Ascending aorta (tissue), 2 donors: ENCODE measurements at regions not wholly inside any gene's neighbourhood (a gene's known extent, or its start where the extent isn't known, plus 50 kb on each side); places are given as distances from the start of the nearest gene placed in this dataset.

Experiments used
- DNase-seq, 2 donors: peaks; one replicate each; pipeline ENCODE4 v3.0.0-alpha.2; 2019; ENCODE audit warnings: low spot score in 2 of 2
- H3K27ac ChIP-seq, 2 donors: fragments of 200-600 bp; sonication (generic); one replicate each; pipeline ENCODE4 v1.5.1; 2016 to 2017; ENCODE audit warnings: mild to moderate bottlenecking in 1 of 2
- H3K27me3 ChIP-seq: fragments of 200-600 bp; sonication (generic); one replicate; pipeline ENCODE4 v1.5.1; 2017
- H3K36me3 ChIP-seq, 2 donors: fragments of 200-600 bp; sonication (generic); one replicate each; pipeline ENCODE4 v1.5.1; 2016
- H3K4me1 ChIP-seq, 2 donors: fragments of 200-600 bp; sonication (generic); one replicate each; pipeline ENCODE4 v1.5.1; 2016 to 2017; ENCODE audit warnings: mild to moderate bottlenecking in 1 of 2
- H3K4me3 ChIP-seq, 2 donors: fragments of 200-600 bp; sonication (generic); one replicate each; pipeline ENCODE4 v1.5.1; 2016 to 2017; ENCODE audit warnings: mild to moderate bottlenecking in 1 of 2
- H3K9me3 ChIP-seq, 2 donors: fragments of 200-600 bp; sonication (generic); one replicate each; pipeline ENCODE4 v1.5.1; 2016
- intact Hi-C: fragments of 100-400 bp; cut with DNase I; formaldehyde crosslinking; loops from one replicate; pipeline ENCODE4 v1.15.1; 2023
- TF ChIP-seq, protein P1 (sequence below), 3 experiments: fragments of 200-600 bp in 2 of 3; fragments of 450-650 bp in 1 of 3; sonication (generic) in 2 of 3; IDR thresholded peaks; one replicate each; pipeline ENCODE4 v1.5.1; 2016 to 2019; ENCODE audit warnings: antibody characterized with exemption in 3 of 3, mild to moderate bottlenecking in 1 of 3, moderate library complexity in 1 of 3

DNA sequence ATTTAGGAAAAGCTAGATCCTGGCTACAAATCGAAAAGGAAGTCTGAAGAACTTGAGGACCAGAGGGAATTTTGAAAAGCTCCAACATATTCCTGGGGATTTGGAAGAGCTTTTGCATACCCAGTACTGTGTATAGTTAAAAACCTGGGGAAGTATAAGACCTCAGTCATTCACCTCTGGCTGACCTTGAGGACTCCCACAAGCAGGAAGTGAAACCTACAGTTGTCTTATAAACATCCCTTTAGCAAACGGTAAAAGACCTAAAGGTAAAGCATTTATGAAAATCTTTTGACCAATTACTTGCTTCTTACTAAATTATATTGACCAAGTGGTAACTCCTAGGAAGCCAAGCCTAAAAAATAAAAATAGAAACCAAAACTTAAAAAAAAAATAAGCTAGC is 175.0 kb downstream of the HAO1 start:
- TF ChIP-seq, protein P1, sequence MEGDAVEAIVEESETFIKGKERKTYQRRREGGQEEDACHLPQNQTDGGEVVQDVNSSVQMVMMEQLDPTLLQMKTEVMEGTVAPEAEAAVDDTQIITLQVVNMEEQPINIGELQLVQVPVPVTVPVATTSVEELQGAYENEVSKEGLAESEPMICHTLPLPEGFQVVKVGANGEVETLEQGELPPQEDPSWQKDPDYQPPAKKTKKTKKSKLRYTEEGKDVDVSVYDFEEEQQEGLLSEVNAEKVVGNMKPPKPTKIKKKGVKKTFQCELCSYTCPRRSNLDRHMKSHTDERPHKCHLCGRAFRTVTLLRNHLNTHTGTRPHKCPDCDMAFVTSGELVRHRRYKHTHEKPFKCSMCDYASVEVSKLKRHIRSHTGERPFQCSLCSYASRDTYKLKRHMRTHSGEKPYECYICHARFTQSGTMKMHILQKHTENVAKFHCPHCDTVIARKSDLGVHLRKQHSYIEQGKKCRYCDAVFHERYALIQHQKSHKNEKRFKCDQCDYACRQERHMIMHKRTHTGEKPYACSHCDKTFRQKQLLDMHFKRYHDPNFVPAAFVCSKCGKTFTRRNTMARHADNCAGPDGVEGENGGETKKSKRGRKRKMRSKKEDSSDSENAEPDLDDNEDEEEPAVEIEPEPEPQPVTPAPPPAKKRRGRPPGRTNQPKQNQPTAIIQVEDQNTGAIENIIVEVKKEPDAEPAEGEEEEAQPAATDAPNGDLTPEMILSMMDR (IDR thresholded peaks at IDR 0.05) = no peak
- no peaks in the 10 kb centered on the region for H3K4me1 ChIP-seq
- H3K4me3 ChIP-seq = no peak overlapping the region
- no peak overlapping the region for H3K27ac ChIP-seq
- no peak for DNase-seq
- no peaks in the 10 kb centered on the region for H3K36me3 ChIP-seq
- intact Hi-C loops = no loop called here
- H3K27me3 ChIP-seq = no peaks in the 10 kb centered on the region
- H3K9me3 ChIP-seq = no peaks in the 10 kb centered on the region

DNA sequence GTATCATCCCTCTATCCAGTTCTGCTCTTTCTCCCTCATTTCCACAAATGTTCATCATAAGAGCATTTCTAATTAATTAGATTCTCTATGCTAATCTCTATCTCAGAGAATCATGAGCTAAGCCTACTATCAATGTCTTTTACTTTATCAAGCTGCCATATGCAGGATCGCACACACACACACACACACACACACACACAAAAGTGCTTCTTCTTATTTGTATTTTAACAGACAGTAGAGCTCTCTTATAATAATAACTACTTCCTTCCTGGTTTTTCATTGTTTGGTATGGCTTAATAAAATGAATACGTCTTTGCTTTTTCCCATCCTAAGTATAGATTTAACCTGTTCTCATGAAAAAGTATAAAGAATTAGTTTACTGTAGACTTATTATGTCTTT is 170.2 kb downstream of the HAO1 start:
- H3K9me3 ChIP-seq = no peaks in the 10 kb centered on the region
- no peak overlapping the region for H3K27ac ChIP-seq
- no peak for DNase-seq
- no peak overlapping the region for H3K4me3 ChIP-seq
- TF ChIP-seq, protein P1 (IDR thresholded peaks at IDR 0.05) = no peak
- H3K4me1 ChIP-seq = peaks cover 0 to 10% of the 10 kb centered on the region in 2 donors
- no peaks in the 10 kb centered on the region for H3K36me3 ChIP-seq
- intact Hi-C loops = no loop called here
- H3K27me3 ChIP-seq = no peaks in the 10 kb centered on the region

DNA sequence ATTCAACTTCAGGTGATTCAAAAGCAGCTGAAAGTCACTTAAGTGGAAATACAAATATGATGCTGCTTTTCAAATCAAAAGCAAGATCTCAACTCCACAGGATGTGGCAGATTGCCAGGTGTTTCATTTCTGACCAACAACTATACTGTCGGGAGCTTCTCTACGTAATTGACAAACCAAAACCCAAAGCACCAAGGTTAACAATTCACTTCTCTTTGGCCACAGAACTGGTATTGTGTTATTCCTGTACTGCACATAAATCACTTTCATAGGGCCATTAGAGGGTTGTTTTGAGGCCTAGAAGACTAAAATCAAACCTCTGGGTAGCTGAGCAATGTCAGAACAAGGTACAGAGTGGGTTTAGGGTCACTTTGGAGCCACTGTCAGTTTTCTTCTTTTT is 169.7 kb downstream of the HAO1 start:
- Histone ChIP-seq H3K27me3 (no peaks in the 10 kb centered on the region), H3K4me3 (no peak overlapping the region), H3K36me3 (no peaks in the 10 kb centered on the region), H3K4me1 (peaks cover 0 to 13% of the 10 kb centered on the region in 2 donors), H3K27ac (no peak overlapping the region), H3K9me3 (no peaks in the 10 kb centered on the region)
- DNase-seq = no peak
- intact Hi-C loops = no loop called here
- TF ChIP-seq, protein P1 (IDR thresholded peaks at IDR 0.05) = no peak

DNA sequence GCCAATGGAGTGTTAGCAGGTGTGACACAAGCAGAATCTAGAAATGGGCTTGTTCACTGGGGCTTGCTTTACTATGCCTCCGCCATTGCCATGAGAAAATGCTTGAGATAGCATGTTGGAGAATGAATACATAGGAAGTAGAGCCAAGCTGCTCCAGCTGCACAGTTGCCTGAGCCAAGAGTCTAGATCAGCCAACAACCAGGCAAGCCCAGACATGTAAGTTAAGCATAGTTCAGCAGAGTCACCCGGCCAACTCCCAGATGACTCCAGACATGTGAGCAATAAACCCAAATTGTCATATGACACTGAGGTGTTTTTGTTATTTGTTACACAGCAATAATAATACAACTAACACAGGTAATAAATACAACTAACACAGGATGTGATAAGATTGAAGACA is 167.9 kb downstream of the HAO1 start:
- Histone ChIP-seq H3K36me3 (no peaks in the 10 kb centered on the region), H3K9me3 (no peaks in the 10 kb centered on the region), H3K27ac (no peak overlapping the region), H3K27me3 (no peaks in the 10 kb centered on the region), H3K4me3 (no peak overlapping the region), H3K4me1 (peaks cover 0 to 13% of the 10 kb centered on the region in 2 donors)
- DNase-seq = no peak
- intact Hi-C loops = no loop called here
- TF ChIP-seq, protein P1 (IDR thresholded peaks at IDR 0.05) = no peak

DNA sequence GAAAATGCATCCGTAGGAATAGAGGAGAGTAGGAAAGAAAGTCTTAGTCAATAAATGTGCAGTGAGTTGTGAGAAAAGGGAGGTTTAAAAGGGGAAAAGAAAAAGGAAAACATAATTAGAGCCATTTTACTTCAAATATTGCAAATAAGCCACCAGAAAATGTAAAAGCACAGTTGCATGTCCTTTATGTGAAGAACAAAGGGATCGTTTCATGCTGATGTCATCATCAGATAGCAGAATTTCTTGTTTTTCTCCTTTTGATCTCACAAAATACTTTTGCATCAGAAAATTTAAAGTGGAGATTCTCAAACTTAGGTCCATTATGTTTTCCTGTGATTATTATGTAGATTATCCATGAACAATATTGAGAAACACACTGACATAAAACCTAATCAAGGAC is 166.7 kb downstream of the HAO1 start:
- TF ChIP-seq, protein P1 (IDR thresholded peaks at IDR 0.05) = no peak
- intact Hi-C loops = no loop called here

DNA sequence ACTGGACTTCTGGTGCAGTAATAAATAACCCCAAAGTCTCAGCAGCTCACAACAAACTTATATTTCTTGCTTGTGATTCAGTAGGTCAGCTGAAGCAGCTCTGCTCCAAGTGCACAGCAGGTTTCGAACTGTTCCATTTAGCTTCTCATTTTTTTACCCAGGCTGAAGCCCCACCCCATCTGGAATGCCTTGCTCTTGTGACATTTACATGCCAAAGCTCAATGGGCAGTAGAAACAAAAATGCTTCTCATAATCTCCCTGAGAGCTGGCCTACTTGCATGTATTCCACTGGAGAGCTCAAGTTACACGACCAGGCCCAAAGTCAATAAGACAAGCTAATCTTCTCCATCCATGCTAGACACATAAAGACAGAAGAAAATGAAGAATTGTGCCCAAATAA is 165.2 kb downstream of the HAO1 start:
- Histone ChIP-seq H3K4me3 (no peak overlapping the region), H3K27ac (peak overlapping the region in 1 of 2 donors; percentile 45), H3K36me3 (no peaks in the 10 kb centered on the region), H3K4me1 (peaks cover 0 to 13% of the 10 kb centered on the region in 2 donors), H3K27me3 (no peaks in the 10 kb centered on the region), H3K9me3 (no peaks in the 10 kb centered on the region)
- peak in 1 of 2 donors; percentile 61 for DNase-seq
- TF ChIP-seq, protein P1 (IDR thresholded peaks at IDR 0.05) = no peak
- intact Hi-C loops = no loop called here

More for the DNA sequence above, 166.7 kb downstream of the HAO1 start:
- Histone ChIP-seq H3K36me3 (no peaks in the 10 kb centered on the region), H3K4me1 (peaks cover 0 to 13% of the 10 kb centered on the region in 2 donors), H3K9me3 (no peaks in the 10 kb centered on the region), H3K27me3 (no peaks in the 10 kb centered on the region), H3K27ac (no peak overlapping the region), H3K4me3 (no peak overlapping the region)
- no peak for DNase-seq
